GM18505 (cell line): ENCODE measurements at regions not wholly inside any gene's neighbourhood (a gene's known extent, or its start where the extent isn't known, plus 50 kb on each side); places are given as distances from the start of the nearest gene placed in this dataset.

Source experiments
- ATAC-seq: cut with Tn5 transposase; IDR thresholded peaks from one replicate; pipeline ENCODE4 v1.9.1; 2021; ENCODE audit not compliant: unreplicated experiment
- POLR2A ChIP-seq: IDR thresholded peaks from 4 replicates; pipeline ENCODE4 v1.6.1; 2011; ENCODE audit warnings: borderline replicate concordance; ENCODE audit not compliant: insufficient read depth, insufficient read length; ENCODE audit errors: extremely low read depth

- TF ChIP-seq POLR2A = no peak
- no peak for ATAC-seq
Measured at GRCh38 chr16:85357323-85357722, 245.1 kb upstream of the CIBAR2 start.

GRCh38 chr16:85357924-85358505 lies 245.7 kb upstream of the CIBAR2 start:
- no peak for TF ChIP-seq POLR2A
- ATAC-seq = no peak

GRCh38 chr16:85358704-85359146 lies 246.5 kb upstream of the CIBAR2 start:
- TF ChIP-seq POLR2A = no peak
- ATAC-seq = no peak

GRCh38 chr16:85359147-85359822 lies 247.0 kb upstream of the CIBAR2 start:
- no peak for TF ChIP-seq POLR2A
- ATAC-seq = no peak

- ATAC-seq = no peak
- no peak for TF ChIP-seq POLR2A
Measured at GRCh38 chr16:85360323-85361277, 248.3 kb upstream of the CIBAR2 start.

- no peak for TF ChIP-seq POLR2A
- ATAC-seq = no peak
Measured at GRCh38 chr16:85361441-85362118, 249.3 kb upstream of the CIBAR2 start.

GRCh38 chr16:85362443-85362842 lies 250.2 kb upstream of the CIBAR2 start:
- TF ChIP-seq POLR2A = no peak
- ATAC-seq = no peak

- no peak for ATAC-seq
- TF ChIP-seq POLR2A = no peak
Measured at GRCh38 chr16:85363427-85363826, 249.7 kb upstream of the GSE1 start.

- no peak for ATAC-seq
- no peak for TF ChIP-seq POLR2A
Measured at GRCh38 chr16:85363881-85364280, 249.2 kb upstream of the GSE1 start.

- no peak for TF ChIP-seq POLR2A
- no peak for ATAC-seq
Measured at GRCh38 chr16:85364323-85365040, 248.6 kb upstream of the GSE1 start.

- TF ChIP-seq POLR2A = no peak
- ATAC-seq = no peak
Measured at GRCh38 chr16:85365120-85365519, 248.0 kb upstream of the GSE1 start.

- TF ChIP-seq POLR2A = no peak
Measured at GRCh38 chr16:85366031-85366763, 246.9 kb upstream of the GSE1 start.

GRCh38 chr16:85367485-85367884 lies 245.6 kb upstream of the GSE1 start:
- no peak for TF ChIP-seq POLR2A
- no peak for ATAC-seq

More at GRCh38 chr16:85366031-85366763, 246.9 kb upstream of the GSE1 start:
- no peak for ATAC-seq

- ATAC-seq = no peak
Measured at GRCh38 chr16:85369060-85369459, 244.1 kb upstream of the GSE1 start.

More at GRCh38 chr16:85369060-85369459, 244.1 kb upstream of the GSE1 start:
- no peak for TF ChIP-seq POLR2A
